ENCODE measurements at regions not wholly inside any gene's neighbourhood (a gene's known extent, or its start where the extent isn't known, plus 50 kb on each side); places are given as distances from the start of the nearest gene placed in this dataset.

DNA sequence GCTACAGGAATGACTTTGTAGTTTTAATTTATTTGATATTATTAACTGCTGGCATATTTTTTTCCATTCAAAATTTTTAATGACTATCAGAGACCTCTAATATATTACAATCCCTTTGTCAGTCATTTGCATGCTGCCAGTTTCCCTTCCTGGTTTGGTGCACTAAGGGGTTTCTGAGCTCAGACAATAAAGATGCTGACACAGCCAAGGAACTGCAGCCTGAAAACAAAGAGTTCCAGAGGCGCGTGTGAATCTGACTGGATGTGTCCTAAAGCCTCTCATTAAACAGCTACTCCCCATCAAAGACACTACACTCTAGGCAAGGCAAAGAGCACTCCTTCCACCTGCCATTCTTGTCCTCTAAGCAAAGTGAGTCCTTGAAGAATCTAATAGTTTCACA, 116.8 kb upstream of the DST start:
- no peak overlapping the region for H2AFZ ChIP-seq (ENCODE audit: low read length)
- no peaks in the 10 kb centered on the region for H3K36me3 ChIP-seq (ENCODE audit: insufficient read depth, low read length)
- no peaks in the 10 kb centered on the region for H3F3A ChIP-seq (ENCODE audit: insufficient read depth, low read length)
- H3K9ac ChIP-seq (ENCODE audit: low read length): no peak overlapping the region
- H3K4me1 ChIP-seq (ENCODE audit: insufficient read depth, low read length, severe bottlenecking): no peaks in the 10 kb centered on the region
- H3K9me2 ChIP-seq (ENCODE audit: low read depth, low read length): no peaks in the 10 kb centered on the region
- TF ChIP-seq, protein P1, sequence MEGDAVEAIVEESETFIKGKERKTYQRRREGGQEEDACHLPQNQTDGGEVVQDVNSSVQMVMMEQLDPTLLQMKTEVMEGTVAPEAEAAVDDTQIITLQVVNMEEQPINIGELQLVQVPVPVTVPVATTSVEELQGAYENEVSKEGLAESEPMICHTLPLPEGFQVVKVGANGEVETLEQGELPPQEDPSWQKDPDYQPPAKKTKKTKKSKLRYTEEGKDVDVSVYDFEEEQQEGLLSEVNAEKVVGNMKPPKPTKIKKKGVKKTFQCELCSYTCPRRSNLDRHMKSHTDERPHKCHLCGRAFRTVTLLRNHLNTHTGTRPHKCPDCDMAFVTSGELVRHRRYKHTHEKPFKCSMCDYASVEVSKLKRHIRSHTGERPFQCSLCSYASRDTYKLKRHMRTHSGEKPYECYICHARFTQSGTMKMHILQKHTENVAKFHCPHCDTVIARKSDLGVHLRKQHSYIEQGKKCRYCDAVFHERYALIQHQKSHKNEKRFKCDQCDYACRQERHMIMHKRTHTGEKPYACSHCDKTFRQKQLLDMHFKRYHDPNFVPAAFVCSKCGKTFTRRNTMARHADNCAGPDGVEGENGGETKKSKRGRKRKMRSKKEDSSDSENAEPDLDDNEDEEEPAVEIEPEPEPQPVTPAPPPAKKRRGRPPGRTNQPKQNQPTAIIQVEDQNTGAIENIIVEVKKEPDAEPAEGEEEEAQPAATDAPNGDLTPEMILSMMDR (IDR thresholded peaks at IDR 0.05; ENCODE audit: low read length): no peak
- no peak for TF ChIP-seq EZH2 (IDR thresholded peaks at IDR 0.05; ENCODE audit: borderline replicate concordance, low read length)
- no peaks in the 10 kb centered on the region for H3K79me2 ChIP-seq (ENCODE audit: insufficient read depth, low read length)
- H3K27me3 ChIP-seq (ENCODE audit: insufficient read depth, low read length): no peaks in the 10 kb centered on the region
- no peak overlapping the region for H3K27ac ChIP-seq (ENCODE audit: low read depth, low read length, poor library complexity, severe bottlenecking)
- no peak overlapping the region for H3K4me2 ChIP-seq (ENCODE audit: low read length)
- no peaks in the 10 kb centered on the region for H4K20me1 ChIP-seq (ENCODE audit: insufficient read depth, low read length)
- H3K9me3 ChIP-seq (ENCODE audit: low read length): no peaks in the 10 kb centered on the region
- no peak overlapping the region for H3K4me3 ChIP-seq (ENCODE audit: low read depth, low read length, poor library complexity, severe bottlenecking)

GRCh38 chr6:56758553-56758952, 115.9 kb upstream of the DST start:
- Histone ChIP-seq H4K20me1 (ENCODE audit: insufficient read depth, low read length) (no peaks in the 10 kb centered on the region), H3K79me2 (ENCODE audit: insufficient read depth, low read length) (no peaks in the 10 kb centered on the region), H3K9me2 (ENCODE audit: low read depth, low read length) (no peaks in the 10 kb centered on the region), H2AFZ (ENCODE audit: low read length) (no peak overlapping the region), H3K4me3 (ENCODE audit: low read depth, low read length, poor library complexity, severe bottlenecking) (no peak overlapping the region), H3K27me3 (ENCODE audit: insufficient read depth, low read length) (no peaks in the 10 kb centered on the region), H3K9ac (ENCODE audit: low read length) (no peak overlapping the region), H3K4me2 (ENCODE audit: low read length) (no peak overlapping the region), H3K9me3 (ENCODE audit: low read length) (no peaks in the 10 kb centered on the region), H3K27ac (ENCODE audit: low read depth, low read length, poor library complexity, severe bottlenecking) (no peak overlapping the region), H3F3A (ENCODE audit: insufficient read depth, low read length) (no peaks in the 10 kb centered on the region), H3K4me1 (ENCODE audit: insufficient read depth, low read length, severe bottlenecking) (no peaks in the 10 kb centered on the region), H3K36me3 (ENCODE audit: insufficient read depth, low read length) (no peaks in the 10 kb centered on the region)
- TF ChIP-seq EZH2 (IDR thresholded peaks at IDR 0.05; ENCODE audit: borderline replicate concordance, low read length): no peak
- TF ChIP-seq, protein P1 (IDR thresholded peaks at IDR 0.05; ENCODE audit: low read length): no peak

DNA sequence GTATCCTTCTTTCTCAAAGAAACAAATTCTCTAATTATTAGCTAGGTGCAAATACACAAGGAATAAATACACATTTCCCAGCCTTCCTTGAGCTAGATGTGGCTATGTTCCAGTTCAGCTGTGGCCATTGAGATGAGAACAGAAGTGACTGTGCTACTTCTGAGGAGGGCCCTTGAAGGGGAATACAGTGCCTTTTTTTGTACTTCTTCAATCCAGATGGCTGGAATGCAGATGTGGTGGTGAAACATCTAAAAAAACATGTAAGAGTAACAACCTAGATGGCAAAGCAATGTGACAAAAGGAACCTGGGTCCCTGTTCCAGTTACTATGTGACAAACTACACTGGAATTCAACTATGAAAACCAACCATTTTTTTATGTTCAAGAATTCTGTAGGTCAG, 115.4 kb upstream of the DST start:
- Histone ChIP-seq H3K4me2 (ENCODE audit: low read length) (no peak overlapping the region), H3K27me3 (ENCODE audit: insufficient read depth, low read length) (no peaks in the 10 kb centered on the region), H2AFZ (ENCODE audit: low read length) (no peak overlapping the region), H3K4me3 (ENCODE audit: low read depth, low read length, poor library complexity, severe bottlenecking) (no peak overlapping the region), H3K9ac (ENCODE audit: low read length) (no peak overlapping the region), H3K79me2 (ENCODE audit: insufficient read depth, low read length) (no peaks in the 10 kb centered on the region), H4K20me1 (ENCODE audit: insufficient read depth, low read length) (no peaks in the 10 kb centered on the region), H3K27ac (ENCODE audit: low read depth, low read length, poor library complexity, severe bottlenecking) (no peak overlapping the region), H3K9me2 (ENCODE audit: low read depth, low read length) (no peaks in the 10 kb centered on the region), H3K4me1 (ENCODE audit: insufficient read depth, low read length, severe bottlenecking) (no peaks in the 10 kb centered on the region), H3F3A (ENCODE audit: insufficient read depth, low read length) (no peaks in the 10 kb centered on the region), H3K36me3 (ENCODE audit: insufficient read depth, low read length) (no peaks in the 10 kb centered on the region), H3K9me3 (ENCODE audit: low read length) (no peaks in the 10 kb centered on the region)
- TF ChIP-seq, protein P1 (IDR thresholded peaks at IDR 0.05; ENCODE audit: low read length): no peak
- no peak for TF ChIP-seq EZH2 (IDR thresholded peaks at IDR 0.05; ENCODE audit: borderline replicate concordance, low read length)

Data from OCI-LY1 (cell line).